Thoracic aorta (tissue), 2 donors: ENCODE measurements at regions not wholly inside any gene's neighbourhood (a gene's known extent, or its start where the extent isn't known, plus 50 kb on each side); places are given as distances from the start of the nearest gene placed in this dataset.

Source experiments
- ATAC-seq: fragments of 150-250 bp; one replicate; pipeline ENCODE4 v1.8.0; 2017; ENCODE audit warnings: low read depth; ENCODE audit not compliant: insufficient number of reproducible peaks, low FRiP score
- DNase-seq: peaks from one replicate; pipeline ENCODE4 v3.0.0-alpha.2; 2020; ENCODE audit warnings: low spot score
- H3K27ac ChIP-seq, 2 donors: fragments of 200-600 bp; sonication (generic); 1 replicate in 1 of 2; 2 replicates in 1 of 2; pipeline ENCODE4 v1.5.1; 2016; ENCODE audit warnings: mild to moderate bottlenecking in 2 of 2, moderate library complexity in 2 of 2
- H3K27me3 ChIP-seq: fragments of 200-600 bp; sonication (generic); replicated peaks from 2 replicates; pipeline ENCODE4 v1.6.0; 2016; ENCODE audit warnings: mild to moderate bottlenecking; ENCODE audit not compliant: insufficient read depth
- H3K36me3 ChIP-seq: fragments of 200-600 bp; sonication (generic); one replicate; pipeline ENCODE4 v1.5.1; 2016
- H3K4me1 ChIP-seq, 2 donors: fragments of 200-600 bp; sonication (generic); 1 replicate in 1 of 2; 2 replicates in 1 of 2; pipeline versions ENCODE4 v1.5.1 to v1.6.0; 2016; ENCODE audit warnings: low read depth in 2 of 2, mild to moderate bottlenecking in 1 of 2; ENCODE audit not compliant: control insufficient read depth in 1 of 2
- H3K4me3 ChIP-seq: fragments of 200-600 bp; sonication (generic); 2 replicates; pipeline ENCODE4 v1.5.1; 2016; ENCODE audit warnings: mild to moderate bottlenecking
- H3K9me3 ChIP-seq: fragments of 200-600 bp; sonication (generic); 2 replicates; pipeline ENCODE4 v1.5.1; 2016
- CTCF ChIP-seq: fragments of 200-600 bp; sonication (generic); IDR thresholded peaks from one replicate; pipeline ENCODE4 v1.5.1; 2019; ENCODE audit warnings: antibody characterized with exemption

- H3K27ac ChIP-seq = no peak overlapping the region
- no peak for TF ChIP-seq CTCF
- H3K4me3 ChIP-seq = no peak overlapping the region
- no peaks in the 10 kb centered on the region for H3K27me3 ChIP-seq
- no peaks in the 10 kb centered on the region for H3K4me1 ChIP-seq
- DNase-seq (no peak), ATAC-seq (no peak)
- H3K9me3 ChIP-seq = no peaks in the 10 kb centered on the region
- no peaks in the 10 kb centered on the region for H3K36me3 ChIP-seq
Observed at GRCh38 chr10:25817200-25817599, 116.8 kb upstream of the MYO3A start.

- DNase-seq (no peak), ATAC-seq (no peak)
- no peak overlapping the region for H3K27ac ChIP-seq
- TF ChIP-seq CTCF = no peak
- no peaks in the 10 kb centered on the region for H3K4me1 ChIP-seq
- no peaks in the 10 kb centered on the region for H3K36me3 ChIP-seq
- H3K4me3 ChIP-seq = no peak overlapping the region
- H3K9me3 ChIP-seq = no peaks in the 10 kb centered on the region
- H3K27me3 ChIP-seq = no peaks in the 10 kb centered on the region
Observed at GRCh38 chr10:25818751-25819150, 115.3 kb upstream of the MYO3A start.

GRCh38 chr10:25820472-25820871 is 113.6 kb upstream of the MYO3A start:
- Histone ChIP-seq H3K27me3 (no peaks in the 10 kb centered on the region), H3K4me3 (peak overlapping the region; percentile 38), H3K4me1 (no peaks in the 10 kb centered on the region), H3K36me3 (no peaks in the 10 kb centered on the region), H3K9me3 (no peaks in the 10 kb centered on the region), H3K27ac (no peak overlapping the region)
- ATAC-seq (no peak), DNase-seq (no peak)
- TF ChIP-seq CTCF = no peak

DNA sequence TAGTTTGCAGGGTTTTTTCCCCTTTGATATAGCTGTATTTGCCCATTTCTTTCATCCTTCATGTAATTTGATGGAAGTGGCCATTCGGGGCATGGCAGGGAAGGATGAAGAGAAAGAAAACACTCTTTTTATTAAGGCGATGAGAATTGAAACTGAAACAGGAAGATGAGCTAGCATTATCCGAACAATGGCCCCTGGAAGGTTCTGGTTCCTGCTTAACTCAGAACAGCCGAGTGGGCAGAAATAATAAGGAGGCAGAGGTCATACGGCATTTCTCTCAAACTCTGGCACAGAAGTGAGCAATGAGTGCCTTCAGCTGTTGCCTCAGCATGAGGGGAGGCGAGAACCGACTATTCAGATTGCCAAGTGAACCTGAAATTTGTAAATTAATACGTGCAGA is 113.2 kb upstream of the MYO3A start:
- TF ChIP-seq CTCF = no peak
- H3K27ac ChIP-seq = no peak overlapping the region
- no peaks in the 10 kb centered on the region for H3K4me1 ChIP-seq
- H3K9me3 ChIP-seq = no peaks in the 10 kb centered on the region
- DNase-seq (no peak), ATAC-seq (no peak)
- no peaks in the 10 kb centered on the region for H3K36me3 ChIP-seq
- H3K4me3 ChIP-seq = peak overlapping the region; percentile 38
- H3K27me3 ChIP-seq = no peaks in the 10 kb centered on the region

DNA sequence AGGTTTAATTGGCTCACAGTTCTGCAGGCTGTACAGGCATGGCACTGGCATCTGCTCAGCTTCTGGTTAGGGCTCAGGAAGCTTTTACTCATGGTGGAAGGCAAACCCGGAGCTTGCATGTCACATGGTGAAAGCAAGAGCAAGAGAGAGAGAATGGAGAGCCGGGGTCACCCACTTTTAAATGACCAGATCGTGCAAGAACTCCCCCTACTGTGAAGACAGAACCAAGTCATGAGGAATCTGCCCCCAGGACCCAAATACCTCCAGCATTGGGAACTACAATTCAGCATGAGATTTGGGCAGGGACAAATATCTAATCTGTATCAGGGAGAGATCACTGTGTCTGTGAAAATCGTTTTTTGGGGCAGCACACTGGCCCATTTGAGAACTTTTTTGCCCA is 110.0 kb upstream of the MYO3A start:
- no peak for DNase-seq
- no peaks in the 10 kb centered on the region for H3K9me3 ChIP-seq
- H3K27me3 ChIP-seq = no peaks in the 10 kb centered on the region
- H3K36me3 ChIP-seq = no peaks in the 10 kb centered on the region
- no peaks in the 10 kb centered on the region for H3K4me1 ChIP-seq
- no peak for ATAC-seq
- TF ChIP-seq CTCF = no peak
- no peak overlapping the region for H3K4me3 ChIP-seq
- no peak overlapping the region for H3K27ac ChIP-seq
